ENCODE measurements at regions not wholly inside any gene's neighbourhood (a gene's known extent, or its start where the extent isn't known, plus 50 kb on each side); places are given as distances from the start of the nearest gene placed in this dataset.

DNA sequence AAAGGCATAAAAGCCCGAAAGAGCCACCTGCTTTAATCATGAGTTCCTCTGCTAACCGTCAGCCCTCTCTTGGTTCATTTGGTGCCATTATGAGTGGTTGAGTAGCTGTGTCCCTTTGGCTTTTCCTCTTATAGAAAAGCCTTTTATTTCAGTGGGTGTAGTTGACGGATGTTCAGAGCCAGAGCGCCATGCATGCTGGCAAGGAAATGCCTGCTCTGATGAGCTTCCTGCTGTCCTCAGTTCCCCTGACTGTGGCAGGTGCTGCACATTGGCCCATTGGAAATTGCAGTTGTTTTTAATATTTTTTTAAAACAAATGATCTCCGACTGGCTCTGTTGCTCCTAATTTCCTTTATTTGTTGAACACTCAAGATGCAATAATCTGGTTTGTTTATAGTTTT lies 77.3 kb upstream of the LIMCH1 start:
- no TSS peak for BruUV-seq (replicated peaks)
- Histone ChIP-seq H3K4me1 (ENCODE audit: control insufficient read depth, insufficient read depth, low read length) (no peaks in the 10 kb centered on the region), H3K27ac (ENCODE audit: low read length) (no peak overlapping the region), H3K36me3 (ENCODE audit: control insufficient read depth, insufficient read depth, low read length) (no peaks in the 10 kb centered on the region), H3K9me3 (ENCODE audit: control insufficient read depth, insufficient read depth, low read depth, low read length) (no peaks in the 10 kb centered on the region), H3K27me3 (ENCODE audit: control insufficient read depth, insufficient read depth, low read length) (no peaks in the 10 kb centered on the region), H3K4me3 (ENCODE audit: low read depth in 2 of 2, low read length in 2 of 2) (no peak overlapping the region)
- TF ChIP-seq, protein P1, sequence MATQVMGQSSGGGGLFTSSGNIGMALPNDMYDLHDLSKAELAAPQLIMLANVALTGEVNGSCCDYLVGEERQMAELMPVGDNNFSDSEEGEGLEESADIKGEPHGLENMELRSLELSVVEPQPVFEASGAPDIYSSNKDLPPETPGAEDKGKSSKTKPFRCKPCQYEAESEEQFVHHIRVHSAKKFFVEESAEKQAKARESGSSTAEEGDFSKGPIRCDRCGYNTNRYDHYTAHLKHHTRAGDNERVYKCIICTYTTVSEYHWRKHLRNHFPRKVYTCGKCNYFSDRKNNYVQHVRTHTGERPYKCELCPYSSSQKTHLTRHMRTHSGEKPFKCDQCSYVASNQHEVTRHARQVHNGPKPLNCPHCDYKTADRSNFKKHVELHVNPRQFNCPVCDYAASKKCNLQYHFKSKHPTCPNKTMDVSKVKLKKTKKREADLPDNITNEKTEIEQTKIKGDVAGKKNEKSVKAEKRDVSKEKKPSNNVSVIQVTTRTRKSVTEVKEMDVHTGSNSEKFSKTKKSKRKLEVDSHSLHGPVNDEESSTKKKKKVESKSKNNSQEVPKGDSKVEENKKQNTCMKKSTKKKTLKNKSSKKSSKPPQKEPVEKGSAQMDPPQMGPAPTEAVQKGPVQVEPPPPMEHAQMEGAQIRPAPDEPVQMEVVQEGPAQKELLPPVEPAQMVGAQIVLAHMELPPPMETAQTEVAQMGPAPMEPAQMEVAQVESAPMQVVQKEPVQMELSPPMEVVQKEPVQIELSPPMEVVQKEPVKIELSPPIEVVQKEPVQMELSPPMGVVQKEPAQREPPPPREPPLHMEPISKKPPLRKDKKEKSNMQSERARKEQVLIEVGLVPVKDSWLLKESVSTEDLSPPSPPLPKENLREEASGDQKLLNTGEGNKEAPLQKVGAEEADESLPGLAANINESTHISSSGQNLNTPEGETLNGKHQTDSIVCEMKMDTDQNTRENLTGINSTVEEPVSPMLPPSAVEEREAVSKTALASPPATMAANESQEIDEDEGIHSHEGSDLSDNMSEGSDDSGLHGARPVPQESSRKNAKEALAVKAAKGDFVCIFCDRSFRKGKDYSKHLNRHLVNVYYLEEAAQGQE (IDR thresholded peaks at IDR 0.05; ENCODE audit: insufficient read depth in 1 of 2, low read depth in 2 of 2, low read length in 1 of 2) = no peak
- TF ChIP-seq SIN3A (IDR thresholded peaks at IDR 0.05; ENCODE audit: borderline replicate concordance, insufficient read depth, low read depth, low read length) = no peak
- TF ChIP-seq, protein P2, sequence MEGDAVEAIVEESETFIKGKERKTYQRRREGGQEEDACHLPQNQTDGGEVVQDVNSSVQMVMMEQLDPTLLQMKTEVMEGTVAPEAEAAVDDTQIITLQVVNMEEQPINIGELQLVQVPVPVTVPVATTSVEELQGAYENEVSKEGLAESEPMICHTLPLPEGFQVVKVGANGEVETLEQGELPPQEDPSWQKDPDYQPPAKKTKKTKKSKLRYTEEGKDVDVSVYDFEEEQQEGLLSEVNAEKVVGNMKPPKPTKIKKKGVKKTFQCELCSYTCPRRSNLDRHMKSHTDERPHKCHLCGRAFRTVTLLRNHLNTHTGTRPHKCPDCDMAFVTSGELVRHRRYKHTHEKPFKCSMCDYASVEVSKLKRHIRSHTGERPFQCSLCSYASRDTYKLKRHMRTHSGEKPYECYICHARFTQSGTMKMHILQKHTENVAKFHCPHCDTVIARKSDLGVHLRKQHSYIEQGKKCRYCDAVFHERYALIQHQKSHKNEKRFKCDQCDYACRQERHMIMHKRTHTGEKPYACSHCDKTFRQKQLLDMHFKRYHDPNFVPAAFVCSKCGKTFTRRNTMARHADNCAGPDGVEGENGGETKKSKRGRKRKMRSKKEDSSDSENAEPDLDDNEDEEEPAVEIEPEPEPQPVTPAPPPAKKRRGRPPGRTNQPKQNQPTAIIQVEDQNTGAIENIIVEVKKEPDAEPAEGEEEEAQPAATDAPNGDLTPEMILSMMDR (IDR thresholded peaks at IDR 0.05) = no peak
- TF ChIP-seq POLR2AphosphoS5 (IDR thresholded peaks at IDR 0.05; ENCODE audit: low read depth, low read length) = no peak
- TF ChIP-seq TCF7L2 (IDR thresholded peaks at IDR 0.05; ENCODE audit: low read depth, low read length) = no peak
- ATAC-seq (no peak), DNase-seq (ENCODE audit: low read depth, low spot score) (no peak)
- POLR2A ChIA-PET = no interaction called here
- intact Hi-C loops (cut with micrococcal nuclease; ENCODE audit: unreplicated experiment) (no loop called here), in situ Hi-C loops (cut with HindIII; ENCODE audit: low pct_unique_long_range_greater_than_20kb, low sequenced_read_pairs) (no loop called here)
- CTCF ChIA-PET = no interaction called here

DNA sequence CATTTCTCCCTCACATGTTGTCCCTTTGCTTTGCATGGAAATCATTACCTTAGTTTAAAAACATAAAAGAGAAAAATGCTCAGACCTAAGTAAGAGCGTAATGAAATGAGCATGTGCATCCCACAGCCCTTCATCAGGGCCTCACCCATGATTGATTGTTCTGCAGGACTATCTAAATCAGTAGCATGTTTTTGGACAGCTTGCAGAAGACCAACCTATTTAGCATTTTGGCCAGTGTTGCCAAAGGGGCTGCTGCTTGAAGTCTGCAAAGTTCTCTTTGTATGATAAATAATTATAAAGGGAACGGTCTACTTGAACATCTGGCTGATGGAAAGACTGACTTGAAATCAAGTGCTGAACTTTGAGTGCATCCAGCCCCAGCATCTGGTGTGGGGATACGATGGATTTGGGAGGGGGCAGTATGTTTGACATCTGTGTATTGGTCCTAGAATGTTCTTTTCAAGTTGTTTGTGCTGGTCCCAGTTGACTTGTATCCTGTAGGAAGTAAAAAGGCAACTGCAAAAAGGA lies 76.1 kb upstream of the LIMCH1 start:
- CTCF ChIA-PET = no interaction called here
- Histone ChIP-seq H3K9me3 (ENCODE audit: control insufficient read depth, insufficient read depth, low read depth, low read length) (no peaks in the 10 kb centered on the region), H3K36me3 (ENCODE audit: control insufficient read depth, insufficient read depth, low read length) (no peaks in the 10 kb centered on the region), H3K4me1 (ENCODE audit: control insufficient read depth, insufficient read depth, low read length) (no peaks in the 10 kb centered on the region), H3K4me3 (ENCODE audit: low read depth in 2 of 2, low read length in 2 of 2) (no peak overlapping the region), H3K27ac (ENCODE audit: low read length) (no peak overlapping the region), H3K27me3 (ENCODE audit: control insufficient read depth, insufficient read depth, low read length) (no peaks in the 10 kb centered on the region)
- ATAC-seq (no peak), DNase-seq (ENCODE audit: low read depth, low spot score) (no peak)
- BruUV-seq (replicated peaks) = no TSS peak
- TF ChIP-seq SIN3A (IDR thresholded peaks at IDR 0.05; ENCODE audit: borderline replicate concordance, insufficient read depth, low read depth, low read length) = no peak
- intact Hi-C loops (cut with micrococcal nuclease; ENCODE audit: unreplicated experiment) = no loop called here
- in situ Hi-C loops (cut with HindIII; ENCODE audit: low pct_unique_long_range_greater_than_20kb, low sequenced_read_pairs) = no loop called here
- POLR2A ChIA-PET = no interaction called here

DNA sequence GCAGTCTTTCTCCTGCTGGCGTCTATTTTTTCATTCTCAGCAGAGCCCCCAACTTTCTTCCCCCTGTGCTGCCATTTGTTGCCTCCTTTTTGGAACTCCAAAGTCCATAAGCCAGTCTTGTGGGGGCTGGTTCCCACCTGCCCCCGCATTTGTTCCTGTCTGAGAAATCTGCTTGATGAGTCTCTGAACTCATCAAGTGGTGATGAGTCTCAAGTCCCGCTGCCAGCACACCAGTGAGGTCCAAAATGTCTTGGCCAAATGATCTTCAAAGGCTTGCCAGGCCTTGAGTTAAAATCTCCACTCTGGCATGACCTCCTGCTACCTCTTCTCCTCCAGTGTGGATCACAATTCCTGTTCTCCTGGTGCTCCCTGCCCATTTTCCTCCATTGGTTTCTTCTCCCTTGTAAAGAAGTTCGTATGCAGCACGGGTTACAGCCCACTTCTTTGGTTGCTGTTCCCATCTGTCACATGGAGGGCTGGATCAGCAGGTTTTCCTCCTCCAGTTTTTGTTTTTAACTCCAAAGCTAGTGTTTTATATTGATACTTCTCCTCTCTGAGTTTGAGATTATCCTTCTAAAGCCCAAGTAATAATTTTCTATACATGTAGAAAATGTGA lies 72.7 kb upstream of the LIMCH1 start:
- H3K36me3 ChIP-seq (ENCODE audit: control insufficient read depth, insufficient read depth, low read length) = no peaks in the 10 kb centered on the region
- BruUV-seq (replicated peaks) = no TSS peak
- in situ Hi-C loops (cut with HindIII; ENCODE audit: low pct_unique_long_range_greater_than_20kb, low sequenced_read_pairs) = no loop called here

More for the DNA sequence above, 72.7 kb upstream of the LIMCH1 start:
- TF ChIP-seq, protein P1 (IDR thresholded peaks at IDR 0.05; ENCODE audit: insufficient read depth in 1 of 2, low read depth in 2 of 2, low read length in 1 of 2) = no peak
- TF ChIP-seq SIN3A (IDR thresholded peaks at IDR 0.05; ENCODE audit: borderline replicate concordance, insufficient read depth, low read depth, low read length) = no peak
- no peak for TF ChIP-seq TCF7L2 (IDR thresholded peaks at IDR 0.05; ENCODE audit: low read depth, low read length)
- TF ChIP-seq, protein P2 (IDR thresholded peaks at IDR 0.05) = no peak
- TF ChIP-seq POLR2AphosphoS5 (IDR thresholded peaks at IDR 0.05; ENCODE audit: low read depth, low read length) = no peak
- ATAC-seq = no peak
- POLR2A ChIA-PET = no interaction called here
- no peak overlapping the region for H3K27ac ChIP-seq (ENCODE audit: low read length)
- no peaks in the 10 kb centered on the region for H3K4me1 ChIP-seq (ENCODE audit: control insufficient read depth, insufficient read depth, low read length)
- H3K4me3 ChIP-seq (ENCODE audit: low read depth in 2 of 2, low read length in 2 of 2) = no peak overlapping the region
- no peak for DNase-seq (ENCODE audit: low read depth, low spot score)
- no peaks in the 10 kb centered on the region for H3K9me3 ChIP-seq (ENCODE audit: control insufficient read depth, insufficient read depth, low read depth, low read length)
- intact Hi-C loops (cut with micrococcal nuclease; ENCODE audit: unreplicated experiment) = no loop called here
- CTCF ChIA-PET = no interaction called here
- no peaks in the 10 kb centered on the region for H3K27me3 ChIP-seq (ENCODE audit: control insufficient read depth, insufficient read depth, low read length)

Measured in Panc1 (cell line).